Smooth muscle cell (in vitro differentiated cells): ENCODE measurements at regions not wholly inside any gene's neighbourhood (a gene's known extent, or its start where the extent isn't known, plus 50 kb on each side); places are given as distances from the start of the nearest gene placed in this dataset.
"Not testable (repeated sequence)": the region's sequence is repeated elsewhere in the genome, so short reads cannot be mapped to it uniquely, and the experiment has no call there.

Source experiments
- DNase-seq: peaks from one replicate; lab custom pipeline; 2025; ENCODE audit not compliant: unreplicated experiment; lab: John Stamatoyannopoulos, UW
- H2AFZ ChIP-seq: fragments of 200-600 bp; sonication (generic); 2 replicates; pipeline ENCODE4 v1.6.0; 2016; ENCODE audit warnings: antibody characterized with exemption, low read depth, mild to moderate bottlenecking
- H3F3A ChIP-seq: fragments of 200-600 bp; sonication (generic); 2 replicates; pipeline ENCODE4 v1.6.0; 2017; ENCODE audit warnings: antibody characterized with exemption, low read depth
- H3K27ac ChIP-seq: fragments of 200-600 bp; sonication (generic); 2 replicates; pipeline ENCODE4 v1.5.1; 2016; ENCODE audit warnings: low read depth, mild to moderate bottlenecking
- H3K27me3 ChIP-seq: fragments of 200-600 bp; sonication (generic); 2 replicates; pipeline ENCODE4 v1.6.1; 2016; ENCODE audit warnings: low read depth, mild to moderate bottlenecking
- H3K36me3 ChIP-seq: fragments of 200-600 bp; sonication (generic); 2 replicates; pipeline ENCODE4 v1.5.1; 2016; ENCODE audit warnings: low read depth
- H3K4me1 ChIP-seq: fragments of 200-600 bp; sonication (generic); 2 replicates; pipeline ENCODE4 v1.5.1; 2016; ENCODE audit warnings: low read depth
- H3K4me2 ChIP-seq: fragments of 200-600 bp; sonication (generic); 2 replicates; pipeline ENCODE4 v1.6.0; 2016; ENCODE audit warnings: mild to moderate bottlenecking
- H3K4me3 ChIP-seq: fragments of 200-600 bp; sonication (generic); 2 replicates; pipeline ENCODE4 v1.5.1; 2016; ENCODE audit warnings: mild to moderate bottlenecking
- H3K79me2 ChIP-seq: fragments of 200-600 bp; sonication (generic); 2 replicates; pipeline ENCODE4 v1.6.0; 2016; ENCODE audit warnings: low read depth, mild to moderate bottlenecking
- H3K9ac ChIP-seq: fragments of 200-600 bp; sonication (generic); 2 replicates; pipeline ENCODE4 v1.6.0; 2016; ENCODE audit warnings: low read depth
- H3K9me3 ChIP-seq: fragments of 200-600 bp; sonication (generic); replicated peaks from 2 replicates; pipeline ENCODE4 v1.5.1; 2016; ENCODE audit warnings: low read depth
- H4K20me1 ChIP-seq: fragments of 200-600 bp; sonication (generic); 2 replicates; pipeline ENCODE4 v1.6.0; 2016; ENCODE audit warnings: low read depth
- CTCF ChIP-seq: fragments of 200-600 bp; sonication (generic); IDR thresholded peaks from 2 replicates; pipeline ENCODE4 v1.5.1; 2017; ENCODE audit warnings: borderline replicate concordance, mild to moderate bottlenecking, antibody characterized with exemption; ENCODE audit not compliant: insufficient read depth, poor library complexity, severe bottlenecking
- WGBS: methylation state at CpG from one replicate; pipeline ENCODE4 v1.1.7; 2016; ENCODE audit warnings: low lambda C conversion rate; 5-methylcytosine and 5-hydroxymethylcytosine counted together

GRCh38 chr2:75892490-75892889 is 181.8 kb upstream of the GCFC2 start:
- no peak for TF ChIP-seq CTCF
- H3K9me3 ChIP-seq, result no peaks in the 10 kb centered on the region
- no peak overlapping the region for H3K4me2 ChIP-seq
- no peak for DNase-seq
- no peaks in the 10 kb centered on the region for H4K20me1 ChIP-seq
- H3K27me3 ChIP-seq, result no peaks in the 10 kb centered on the region
- 87% methylated on average over 2 of the region's 2 CpGs for WGBS
- H3K27ac ChIP-seq, result no peak overlapping the region
- no peak overlapping the region for H3K9ac ChIP-seq
- H3K4me1 ChIP-seq, result no peaks in the 10 kb centered on the region
- H3K79me2 ChIP-seq, result no peaks in the 10 kb centered on the region
- no peak overlapping the region for H2AFZ ChIP-seq
- no peaks in the 10 kb centered on the region for H3F3A ChIP-seq
- H3K4me3 ChIP-seq, result no peak overlapping the region
- no peaks in the 10 kb centered on the region for H3K36me3 ChIP-seq

GRCh38 chr2:75882530-75882929 is 171.8 kb upstream of the GCFC2 start:
- 88% methylated on average over 2 of the region's 2 CpGs for WGBS
- Histone ChIP-seq H3F3A (no peaks in the 10 kb centered on the region), H3K9me3 (no peaks in the 10 kb centered on the region), H3K79me2 (no peaks in the 10 kb centered on the region), H3K4me1 (no peaks in the 10 kb centered on the region), H3K4me3 (no peak overlapping the region), H3K9ac (no peak overlapping the region), H3K27me3 (no peaks in the 10 kb centered on the region), H3K36me3 (no peaks in the 10 kb centered on the region), H3K4me2 (no peak overlapping the region), H2AFZ (no peak overlapping the region), H3K27ac (no peak overlapping the region), H4K20me1 (no peaks in the 10 kb centered on the region)
- no peak for DNase-seq
- TF ChIP-seq CTCF, result no peak

- not testable (repeated sequence) for H3K27me3 ChIP-seq, H3K36me3 ChIP-seq, H3K9ac ChIP-seq, H3K27ac ChIP-seq, H3K79me2 ChIP-seq, H2AFZ ChIP-seq, H3K4me2 ChIP-seq, DNase-seq, H4K20me1 ChIP-seq, H3F3A ChIP-seq, H3K4me3 ChIP-seq, H3K4me1 ChIP-seq, H3K9me3 ChIP-seq
- WGBS, result 94% methylated on average over 7 of the region's 7 CpGs
Observed at GRCh38 chr2:75875606-75876005, 164.9 kb upstream of the GCFC2 start.

- H3F3A ChIP-seq, H3K79me2 ChIP-seq, H3K4me2 ChIP-seq, H2AFZ ChIP-seq, H3K9ac ChIP-seq, H3K4me3 ChIP-seq, H4K20me1 ChIP-seq, DNase-seq, H3K9me3 ChIP-seq, H3K4me1 ChIP-seq, H3K36me3 ChIP-seq, H3K27me3 ChIP-seq, H3K27ac ChIP-seq: not testable (repeated sequence)
- WGBS, result 95% methylated on average over 25 of the region's 25 CpGs
Observed at GRCh38 chr2:75871762-75872614, 161.3 kb upstream of the GCFC2 start.
